IMR-90 (cell line): ENCODE measurements at regions not wholly inside any gene's neighbourhood (a gene's known extent, or its start where the extent isn't known, plus 50 kb on each side); places are given as distances from the start of the nearest gene placed in this dataset.
A peak's percentile ranks its signal among the peaks of the same experiment; 100 is the strongest.

Experiments used
- ATAC-seq: fragments of 200-7000 bp; cut with Tn5 transposase; 2 replicates; pipeline ENCODE4 v1.9.1; 2020; ENCODE audit warnings: low read depth, mild to moderate bottlenecking, moderate library complexity
- BruUV-seq: library from RNA; stranded (reverse); fragments of 400-500 nt; replicated peaks from 2 replicates; lab custom pipeline; 2021; lab: Mats Ljungman, UMichigan
- CTCF ChIA-PET: fragments of 300-600 bp; formaldehyde crosslinking; extraction: SDS; loops from one replicate; lab custom pipeline; 2021; ENCODE audit warnings: antibody characterized with exemption; lab: Yijun Ruan, JAX
- POLR2A ChIA-PET: fragments of 300-600 bp; sonication (Branson Sonifier 250); formaldehyde crosslinking; loops from one replicate; lab custom pipeline; 2022; ENCODE audit warnings: antibody characterized with exemption; ENCODE audit not compliant: unreplicated experiment; lab: Charles Lee
- DNase-seq: peaks from one replicate; pipeline ENCODE4 v3.0.0; 2013
- H2AFZ ChIP-seq: replicated peaks from 2 replicates; pipeline ENCODE3; 2013; ENCODE audit warnings: low read length, mild to moderate bottlenecking; ENCODE audit not compliant: poor library complexity
- H2AK5ac ChIP-seq: 2 replicates; pipeline ENCODE4 v1.6.1; 2013; ENCODE audit warnings: low read depth, low read length, inconsistent platforms
- H2AK9ac ChIP-seq: replicated peaks from 2 replicates; pipeline ENCODE3; 2013; ENCODE audit warnings: mild to moderate bottlenecking, low read depth, low read length, moderate library complexity; ENCODE audit not compliant: poor library complexity
- H2BK120ac ChIP-seq: 2 replicates; pipeline ENCODE4 v1.6.1; 2013; ENCODE audit warnings: low read depth, low read length, inconsistent platforms
- H2BK15ac ChIP-seq: 3 replicates; pipeline ENCODE4 v1.6.1; 2013; ENCODE audit warnings: low read depth, low read length, inconsistent platforms
- H2BK20ac ChIP-seq: 2 replicates; pipeline ENCODE4 v1.6.1; 2013; ENCODE audit warnings: low read depth, mild to moderate bottlenecking, inconsistent platforms, low read length, moderate library complexity
- H2BK5ac ChIP-seq: 2 replicates; pipeline ENCODE4 v1.6.1; 2013; ENCODE audit warnings: mild to moderate bottlenecking, low read depth, low read length, inconsistent platforms; ENCODE audit not compliant: poor library complexity, severe bottlenecking
- H3K14ac ChIP-seq: replicated peaks from 2 replicates; pipeline ENCODE4 v1.6.1; 2013; ENCODE audit warnings: low read depth, low read length, inconsistent platforms
- H3K18ac ChIP-seq: 2 replicates; pipeline ENCODE4 v1.6.1; 2013; ENCODE audit warnings: low read depth, low read length, control low read depth
- H3K23ac ChIP-seq: 2 replicates; pipeline ENCODE4 v1.6.1; 2013; ENCODE audit warnings: low read depth, low read length, inconsistent platforms
- H3K27ac ChIP-seq: 2 replicates; pipeline ENCODE4 v1.5.1; 2013; ENCODE audit warnings: mild to moderate bottlenecking, control low read depth, low read length; ENCODE audit not compliant: insufficient read depth
- H3K27me3 ChIP-seq: 2 replicates; pipeline ENCODE4 v1.6.1; 2013; ENCODE audit warnings: low read length; ENCODE audit not compliant: control insufficient read depth, insufficient read depth
- H3K36me3 ChIP-seq: 2 replicates; pipeline ENCODE4 v1.6.1; 2013; ENCODE audit warnings: low read length, mixed read lengths; ENCODE audit not compliant: control insufficient read depth, insufficient read depth
- H3K4ac ChIP-seq: 2 replicates; pipeline ENCODE4 v1.6.1; 2013; ENCODE audit warnings: low read depth, low read length, inconsistent platforms
- H3K4me1 ChIP-seq: 2 replicates; pipeline ENCODE4 v1.6.1; 2013; ENCODE audit warnings: low read length, mixed read lengths; ENCODE audit not compliant: control insufficient read depth, insufficient read depth
- H3K4me2 ChIP-seq: 2 replicates; pipeline ENCODE4 v1.6.1; 2013; ENCODE audit warnings: low read depth, mild to moderate bottlenecking, control low read depth, low read length, moderate library complexity
- H3K4me3 ChIP-seq: 2 replicates; pipeline ENCODE4 v1.5.1; 2013; ENCODE audit warnings: low read depth, mild to moderate bottlenecking, control low read depth, low read length, moderate library complexity; ENCODE audit not compliant: insufficient read depth
- H3K56ac ChIP-seq: 2 replicates; pipeline ENCODE4 v1.6.1; 2013; ENCODE audit warnings: low read length, inconsistent platforms; ENCODE audit not compliant: insufficient read depth; ENCODE audit errors: extremely low read depth
- H3K79me1 ChIP-seq, 2 experiments: 2 replicates each; pipeline ENCODE4 v1.6.1; 2013; ENCODE audit warnings: low read length in 2 of 2, inconsistent platforms in 1 of 2, low read depth in 1 of 2
- H3K9ac ChIP-seq: 2 replicates; pipeline ENCODE4 v1.6.1; 2013; ENCODE audit warnings: low read depth, low read length, control low read depth
- H3K9me1 ChIP-seq: 2 replicates; pipeline ENCODE4 v1.6.1; 2013; ENCODE audit warnings: low read length, inconsistent platforms; ENCODE audit not compliant: insufficient read depth
- H3K9me3 ChIP-seq: 2 replicates; pipeline ENCODE4 v1.6.1; 2013; ENCODE audit warnings: low read length; ENCODE audit not compliant: control insufficient read depth, insufficient read depth
- H4K20me1 ChIP-seq: 2 replicates; pipeline ENCODE4 v1.6.1; 2013; ENCODE audit warnings: low read length, inconsistent platforms; ENCODE audit not compliant: insufficient read depth
- H4K5ac ChIP-seq: 2 replicates; pipeline ENCODE4 v1.6.1; 2013; ENCODE audit warnings: mild to moderate bottlenecking, low read depth, low read length, control low read depth
- H4K8ac ChIP-seq, 2 experiments: 2 replicates each; pipeline ENCODE4 v1.6.1; 2013; ENCODE audit warnings: low read depth in 2 of 2, low read length in 2 of 2, control low read depth in 1 of 2, inconsistent platforms in 1 of 2
- H4K91ac ChIP-seq: 2 replicates; pipeline ENCODE4 v1.6.1; 2013; ENCODE audit warnings: low read depth, low read length, inconsistent platforms; ENCODE audit not compliant: insufficient read depth
- BHLHE40 ChIP-seq: fragments of 150-350 bp; IDR thresholded peaks from 2 replicates; pipeline ENCODE4 v1.6.1; 2016; ENCODE audit warnings: mild to moderate bottlenecking, low read depth, low read length
- CEBPB ChIP-seq: IDR thresholded peaks from 2 replicates; pipeline ENCODE4 v1.6.1; 2012; ENCODE audit warnings: low read depth, low read length, improper control_type of control experiment
- CHD1 ChIP-seq: IDR thresholded peaks from 2 replicates; pipeline ENCODE4 v1.6.1; 2012; ENCODE audit warnings: low read depth, low read length, improper control_type of control experiment
- CTCF ChIP-seq: conservative IDR thresholded peaks from 2 replicates; pipeline ENCODE4 v1.5.1; 2012; ENCODE audit warnings: mild to moderate bottlenecking, low read depth, low read length, improper control_type of control experiment
- ELK1 ChIP-seq: fragments of 150-350 bp; IDR thresholded peaks from 2 replicates; pipeline ENCODE4 v1.6.1; 2016; ENCODE audit warnings: low read depth, mild to moderate bottlenecking, low read length, moderate library complexity, borderline replicate concordance
- FOS ChIP-seq: fragments of 150-350 bp; IDR thresholded peaks from 2 replicates; pipeline ENCODE4 v1.6.1; 2016; ENCODE audit warnings: low read depth, low read length
- MAFK ChIP-seq: IDR thresholded peaks from 2 replicates; pipeline ENCODE4 v1.6.1; 2012; ENCODE audit warnings: low read depth, low read length, improper control_type of control experiment
- MAZ ChIP-seq: IDR thresholded peaks from 2 replicates; pipeline ENCODE4 v1.6.1; 2012; ENCODE audit warnings: low read depth, mild to moderate bottlenecking, low read length, improper control_type of control experiment, moderate library complexity, borderline replicate concordance
- MXI1 ChIP-seq: IDR thresholded peaks from 2 replicates; pipeline ENCODE4 v1.6.1; 2012; ENCODE audit warnings: low read depth, mild to moderate bottlenecking, low read length, moderate library complexity, borderline replicate concordance
- NFE2L2 ChIP-seq: fragments of 150-350 bp; IDR thresholded peaks from 2 replicates; pipeline ENCODE4 v1.6.1; 2016; ENCODE audit warnings: low read depth, mild to moderate bottlenecking, low read length
- POLR2A ChIP-seq: IDR thresholded peaks from 2 replicates; pipeline ENCODE4 v1.6.1; 2012; ENCODE audit warnings: mild to moderate bottlenecking, low read depth, low read length
- RAD21 ChIP-seq: IDR thresholded peaks from 2 replicates; pipeline ENCODE4 v1.6.1; 2012; ENCODE audit warnings: low read length, improper control_type of control experiment
- RCOR1 ChIP-seq: IDR thresholded peaks from 2 replicates; pipeline ENCODE4 v1.6.1; 2012; ENCODE audit warnings: mild to moderate bottlenecking, low read length, improper control_type of control experiment; ENCODE audit not compliant: insufficient replicate concordance
- RFX5 ChIP-seq: IDR thresholded peaks from 2 replicates; pipeline ENCODE4 v1.8.0; 2012; ENCODE audit warnings: low read depth, mild to moderate bottlenecking, low read length, moderate library complexity
- SMC3 ChIP-seq: fragments of 150-350 bp; IDR thresholded peaks from 2 replicates; pipeline ENCODE4 v1.6.1; 2016; ENCODE audit warnings: low read depth, mild to moderate bottlenecking, antibody characterized with exemption, low read length, moderate library complexity
- USF2 ChIP-seq: fragments of 150-350 bp; IDR thresholded peaks from 2 replicates; pipeline ENCODE4 v1.6.1; 2017; ENCODE audit warnings: mild to moderate bottlenecking, antibody characterized with exemption, low read length, low read depth
- WGBS, 2 experiments: methylation state at CpG; one replicate each; pipeline versions ENCODE4 v1.1.5 to v1.1.7; 2013; ENCODE audit warnings: missing lambda C conversion rate in 2 of 2; ENCODE audit not compliant: insufficient read length in 1 of 2; ENCODE audit errors: extremely low coverage in 2 of 2; 5-methylcytosine and 5-hydroxymethylcytosine counted together
- dilution Hi-C: fragments of 300-500 bp; cut with HindIII; formaldehyde crosslinking; loops from one replicate; pipeline ENCODE4 v1.14.3; 2018; ENCODE audit warnings: low sequenced_read_pairs; ENCODE audit not compliant: unreplicated experiment
- in situ Hi-C: fragments of 300-500 bp; cut with MboI; formaldehyde crosslinking; loops from 3 replicates; pipeline ENCODE4 v1.14.3; 2019; ENCODE audit warnings: low sequenced_read_pairs, inconsistent platforms, mixed read lengths
- intact Hi-C: fragments of 100-400 bp; cut with micrococcal nuclease; formaldehyde crosslinking; loops from 2 replicates; pipeline ENCODE4 v1.10.0; 2022

- no peaks in the 10 kb centered on the region for H3K27me3 ChIP-seq
- no peaks in the 10 kb centered on the region for H3K36me3 ChIP-seq
- H3K27ac ChIP-seq = no peak overlapping the region
- H2BK120ac ChIP-seq = no peak overlapping the region
- H2AFZ ChIP-seq = no peak overlapping the region
- H3K4me1 ChIP-seq = no peaks in the 10 kb centered on the region
- no peak overlapping the region for H3K14ac ChIP-seq
- no peak overlapping the region for H2BK5ac ChIP-seq
- no peak overlapping the region for H4K91ac ChIP-seq
- no peak overlapping the region for H2BK20ac ChIP-seq
- no peak overlapping the region for H3K18ac ChIP-seq
- H4K5ac ChIP-seq = no peak overlapping the region
- in situ Hi-C loops (no loop called here), dilution Hi-C loops (no loop called here), intact Hi-C loops (no loop called here)
- no peaks in the 10 kb centered on the region for H3K79me1 ChIP-seq
- no TSS peak for BruUV-seq
- no peak overlapping the region for H3K56ac ChIP-seq
- H2AK9ac ChIP-seq = no peak overlapping the region
- ATAC-seq (no peak), DNase-seq (peak; percentile 6)
- H4K8ac ChIP-seq = no peak overlapping the region
- no peaks in the 10 kb centered on the region for H4K20me1 ChIP-seq
- H3K23ac ChIP-seq = no peak overlapping the region
- H2AK5ac ChIP-seq = no peak overlapping the region
- WGBS, 2 experiments = no CpG with 5 or more reads among the region's 2 CpGs
- ChIA-PET POLR2A (no interaction called here), CTCF (no interaction called here)
- H3K4me2 ChIP-seq = no peak overlapping the region
- H3K4ac ChIP-seq = no peak overlapping the region
- H3K9me3 ChIP-seq = no peaks in the 10 kb centered on the region
- H3K4me3 ChIP-seq = no peak overlapping the region
- H3K9ac ChIP-seq = no peak overlapping the region
- TF ChIP-seq POLR2A (no peak), NFE2L2 (no peak), CEBPB (no peak), FOS (no peak), MAFK (no peak), RCOR1 (no peak), ELK1 (no peak), RAD21 (no peak), CHD1 (no peak), CTCF (no peak), USF2 (no peak), BHLHE40 (no peak), SMC3 (no peak), MXI1 (no peak), RFX5 (no peak), MAZ (no peak)
- H3K9me1 ChIP-seq = no peaks in the 10 kb centered on the region; the same call in 1 of the 2 replicates
- no peak overlapping the region for H2BK15ac ChIP-seq
These were observed 345.2 kb upstream of the GRID2 start for GRCh38 chr4:91958596-91958995.
